ENCODE measurements at regions not wholly inside any gene's neighbourhood (a gene's known extent, or its start where the extent isn't known, plus 50 kb on each side); places are given as distances from the start of the nearest gene placed in this dataset.

- DNase-seq, result no peak
Observed at GRCh38 chr5:92912283-92912682, 668.7 kb downstream of the NR2F1-AS1 start.

- no peak for DNase-seq
Observed at GRCh38 chr5:92911851-92912250, 669.2 kb downstream of the NR2F1-AS1 start.

GRCh38 chr5:92911293-92911692 lies 669.7 kb downstream of the NR2F1-AS1 start:
- DNase-seq, result no peak

DNA sequence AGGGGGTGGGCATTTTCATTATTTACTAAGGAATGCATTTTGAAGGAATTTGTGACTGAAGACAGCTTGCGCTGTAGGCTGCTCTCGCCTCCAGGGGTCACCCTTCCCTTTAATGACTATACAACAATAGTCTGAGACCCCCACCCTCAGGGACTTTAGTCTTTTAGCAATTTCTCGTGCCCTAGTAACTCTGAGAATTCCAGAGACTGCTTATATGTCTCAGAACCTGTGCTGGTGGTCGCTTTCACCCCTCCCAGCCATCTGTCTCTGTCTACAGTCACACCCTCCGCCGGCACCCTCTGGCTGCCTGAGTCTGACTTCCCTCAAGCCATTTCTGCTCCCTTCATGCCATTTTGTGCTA lies 671.4 kb downstream of the NR2F1-AS1 start:
- DNase-seq, result no peak

DNA sequence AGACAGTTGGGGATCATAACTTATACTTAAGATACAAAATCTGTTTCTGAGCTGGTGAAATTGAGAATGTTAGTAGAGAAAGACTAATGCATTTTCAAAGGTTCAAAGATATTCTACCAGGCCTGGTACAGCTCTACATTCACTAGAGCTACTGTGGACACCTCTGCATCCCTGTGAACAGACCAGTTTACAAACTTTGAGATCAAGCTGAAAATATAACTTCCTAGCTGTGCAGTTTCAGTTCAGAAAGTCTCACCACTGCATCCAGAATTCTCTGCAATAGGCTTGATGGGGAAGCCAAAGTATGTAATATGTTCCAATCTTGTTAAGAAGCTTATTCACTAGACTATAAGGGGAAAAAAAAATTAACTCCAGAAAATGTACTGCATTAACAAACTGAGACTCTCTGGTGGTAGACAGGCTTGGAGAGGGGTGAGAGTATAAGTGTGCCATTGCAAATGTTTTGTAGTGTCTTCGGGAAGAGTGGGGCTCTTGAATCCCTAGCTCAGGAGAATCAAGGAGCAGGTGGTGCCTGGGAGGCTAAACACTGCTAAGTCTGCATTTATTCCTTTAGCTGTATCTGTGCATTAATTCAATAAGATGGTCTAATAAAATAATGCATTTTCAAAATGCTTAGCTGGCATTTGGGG lies 671.9 kb downstream of the NR2F1-AS1 start:
- DNase-seq, result no peak

DNA sequence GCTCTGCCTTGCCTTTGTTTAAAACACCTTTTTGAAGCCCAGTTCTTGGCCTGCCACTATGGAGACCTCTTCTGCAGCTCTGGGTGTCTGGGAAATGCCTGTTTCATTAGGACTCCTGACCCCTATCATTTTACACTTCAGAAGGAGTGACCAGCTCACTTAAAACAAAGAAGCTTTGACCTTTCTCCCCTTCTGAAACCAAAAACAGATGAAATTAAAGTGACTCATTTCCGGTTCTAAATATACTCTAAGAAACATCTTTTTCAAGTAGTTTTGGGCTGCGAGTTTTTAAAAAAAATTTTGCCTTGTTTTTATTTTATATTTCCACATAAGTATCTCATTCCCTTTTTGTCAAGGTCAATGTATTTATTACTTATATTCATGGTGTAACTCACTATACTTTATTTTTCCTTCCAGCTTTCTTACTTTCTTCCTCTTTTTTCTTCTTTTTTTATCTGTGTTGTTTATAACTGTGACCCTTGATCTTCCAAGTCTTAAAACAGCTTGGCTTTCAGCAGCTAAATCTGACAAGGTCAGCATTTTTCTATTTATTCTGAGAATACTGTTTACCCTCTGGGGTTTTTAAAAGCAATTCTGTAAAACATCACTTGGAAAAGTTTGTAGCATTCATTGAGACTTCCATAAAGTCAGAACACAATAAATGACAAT lies 672.9 kb downstream of the NR2F1-AS1 start:
- no peak for DNase-seq

GRCh38 chr5:92906798-92907376 lies 674.1 kb downstream of the NR2F1-AS1 start:
- DNase-seq, result no peak

- DNase-seq, result no peak
Observed at GRCh38 chr5:92904021-92904420, 677.0 kb downstream of the NR2F1-AS1 start.

GRCh38 chr5:92899611-92900010 lies 681.4 kb downstream of the NR2F1-AS1 start:
- DNase-seq, result no peak

GRCh38 chr5:92896722-92897121 lies 684.3 kb downstream of the NR2F1-AS1 start:
- no peak for DNase-seq

DNA sequence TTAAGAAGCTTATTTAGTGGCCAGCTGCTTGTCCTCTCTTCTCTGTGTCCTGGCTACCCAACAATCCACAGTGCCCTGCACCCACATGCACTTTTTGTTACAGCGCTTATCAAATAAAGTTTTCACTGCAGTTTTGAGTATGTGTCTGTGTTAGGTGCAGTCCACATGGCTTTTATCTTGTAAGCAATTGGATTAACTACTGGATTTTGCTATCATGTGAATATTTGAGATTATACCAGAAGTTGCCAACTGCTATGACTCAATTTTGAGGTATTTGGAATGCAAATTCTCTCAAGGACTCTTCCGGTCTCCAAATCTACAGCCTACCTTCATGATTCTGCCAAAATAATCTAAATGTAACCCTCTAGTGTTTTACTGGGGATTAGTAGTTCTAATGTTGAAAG lies 690.2 kb downstream of the NR2F1-AS1 start:
- no peak for DNase-seq

GRCh38 chr5:92889140-92889539 lies 691.9 kb downstream of the NR2F1-AS1 start:
- no peak for DNase-seq

GRCh38 chr5:92887254-92887653 lies 693.8 kb downstream of the NR2F1-AS1 start:
- DNase-seq, result no peak

GRCh38 chr5:92886751-92887150 lies 694.3 kb downstream of the NR2F1-AS1 start:
- DNase-seq, result no peak

DNA sequence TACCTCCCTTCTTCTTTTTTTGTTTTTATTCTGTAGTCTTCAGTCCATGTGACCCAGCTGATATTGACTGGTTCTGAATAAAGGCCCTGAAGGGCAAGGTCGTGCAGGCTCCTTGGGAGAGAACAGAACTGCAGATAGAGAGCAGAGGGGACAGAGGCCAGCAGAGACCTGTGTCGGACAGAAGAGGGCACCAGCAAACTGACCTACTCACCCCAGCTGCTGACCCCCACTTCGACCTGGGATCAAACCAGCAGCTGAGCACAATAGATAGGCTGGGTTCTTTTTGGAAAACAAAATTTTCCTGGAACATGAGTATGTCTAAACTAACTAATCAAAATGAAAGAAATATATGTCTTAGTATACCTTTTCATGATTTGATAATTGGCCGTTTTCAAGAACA lies 695.1 kb downstream of the NR2F1-AS1 start:
- DNase-seq, result no peak

DNA sequence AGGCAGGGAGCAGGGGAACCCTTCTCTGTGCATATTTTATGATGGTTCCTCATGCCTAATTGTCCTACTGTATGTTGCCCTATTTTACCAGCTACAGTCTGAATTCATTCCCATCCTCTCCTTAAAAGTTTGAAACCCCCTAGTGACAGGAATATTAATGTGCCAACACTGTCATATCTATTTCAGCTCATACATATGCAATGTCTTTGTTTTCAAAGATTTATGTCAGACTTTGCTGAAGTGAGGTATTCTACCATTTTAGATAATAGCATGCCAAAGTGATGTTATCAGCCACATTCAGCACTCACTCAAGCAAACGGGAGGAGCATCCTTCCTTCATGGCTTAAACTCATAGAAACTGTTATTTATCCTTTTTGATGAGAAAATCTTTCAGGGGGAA lies 696.5 kb downstream of the NR2F1-AS1 start:
- DNase-seq, result no peak

DNA sequence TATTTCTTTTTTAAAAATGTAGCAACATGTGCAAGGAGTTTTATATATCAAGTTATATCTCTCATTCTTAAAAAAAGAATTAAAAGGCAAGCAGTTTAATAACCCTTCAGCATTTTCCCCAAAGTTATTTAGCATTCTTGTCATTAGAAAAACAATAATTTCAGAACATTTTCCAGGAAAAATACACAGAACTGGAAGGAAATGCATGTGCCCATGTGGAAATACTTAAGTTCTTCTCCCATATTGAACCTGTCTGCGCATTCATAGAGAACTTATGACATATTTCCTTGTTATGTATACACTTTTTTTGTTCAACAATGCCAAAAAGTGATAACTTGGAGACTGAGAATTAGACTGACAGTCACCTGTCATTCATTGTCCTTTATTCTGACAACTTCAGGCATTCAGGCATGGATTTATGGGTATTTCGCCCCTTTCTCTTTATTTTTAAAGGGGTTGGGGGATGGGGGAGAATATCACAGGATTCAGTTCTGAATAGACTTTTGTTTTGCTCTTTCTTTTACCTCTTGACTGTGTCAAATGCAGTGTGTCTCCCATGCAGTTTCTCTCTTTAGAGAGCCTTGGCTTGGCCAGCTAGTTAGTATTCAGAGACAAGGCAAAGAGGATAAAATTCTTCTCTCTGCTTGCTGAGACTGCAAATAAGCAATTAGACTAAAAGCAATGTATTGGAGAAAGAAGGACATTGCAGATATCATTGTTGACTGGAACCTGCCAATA lies 701.0 kb downstream of the NR2F1-AS1 start:
- DNase-seq, result no peak

GRCh38 chr5:92874790-92875189 lies 706.2 kb downstream of the NR2F1-AS1 start:
- DNase-seq, result no peak

DNA sequence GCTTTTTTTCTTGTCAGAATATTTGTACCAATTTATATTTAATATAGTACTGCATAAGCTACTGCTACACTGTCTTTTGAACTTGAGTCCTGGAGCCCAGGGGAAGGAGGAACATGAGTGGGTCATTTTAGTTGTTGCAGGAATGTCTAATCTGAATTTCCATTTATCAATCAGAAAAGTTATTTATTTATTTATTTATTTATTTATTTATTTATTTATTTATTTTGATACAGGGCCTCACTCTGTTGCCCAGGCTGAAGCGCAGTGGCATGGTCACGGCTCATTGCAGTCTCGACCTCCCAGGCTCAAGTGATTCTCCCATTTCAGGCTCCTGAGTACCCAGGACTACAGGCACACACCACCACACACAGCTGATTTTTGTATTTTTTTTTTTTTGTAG lies 712.6 kb downstream of the NR2F1-AS1 start:
- no peak for DNase-seq

- DNase-seq, result no peak
Observed at GRCh38 chr5:92864591-92864990, 716.4 kb downstream of the NR2F1-AS1 start.

GRCh38 chr5:92863666-92864065 lies 717.4 kb downstream of the NR2F1-AS1 start:
- DNase-seq, result no peak

DNA sequence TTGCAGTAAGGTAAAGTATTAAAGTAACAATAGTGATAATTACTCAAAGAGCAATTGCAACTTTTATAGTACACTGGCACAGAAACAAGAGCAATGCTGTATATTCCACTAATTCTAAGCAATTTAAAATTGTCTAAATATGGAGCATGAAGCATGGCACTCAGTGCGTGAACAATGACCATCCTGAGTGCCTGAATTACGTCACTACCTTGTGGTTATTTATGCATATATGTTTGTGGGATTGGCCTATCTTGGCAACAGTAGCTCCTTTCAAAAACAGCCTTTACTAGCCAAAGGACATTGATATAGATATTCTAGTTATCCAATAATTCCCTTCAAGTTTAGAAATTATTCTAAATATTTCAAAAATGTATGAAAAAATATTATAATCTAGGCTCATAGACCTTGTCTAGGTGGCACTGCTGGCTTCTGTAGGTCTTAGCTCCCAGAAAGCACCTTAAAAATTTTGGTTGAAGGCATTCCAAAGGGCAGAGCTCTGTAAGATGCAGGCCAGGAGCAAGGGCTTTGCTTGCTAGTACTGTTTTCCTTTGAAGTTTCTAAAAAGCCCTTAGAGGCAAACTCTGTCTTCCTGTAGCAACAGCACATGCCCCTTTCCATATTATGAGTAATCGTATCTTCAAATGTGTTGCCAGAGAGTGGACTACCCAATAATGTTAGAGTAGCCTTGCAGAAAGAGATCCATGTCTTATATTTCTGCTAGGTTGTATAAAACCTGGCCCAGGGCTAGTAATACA lies 719.3 kb downstream of the NR2F1-AS1 start:
- DNase-seq, result no peak

DNA sequence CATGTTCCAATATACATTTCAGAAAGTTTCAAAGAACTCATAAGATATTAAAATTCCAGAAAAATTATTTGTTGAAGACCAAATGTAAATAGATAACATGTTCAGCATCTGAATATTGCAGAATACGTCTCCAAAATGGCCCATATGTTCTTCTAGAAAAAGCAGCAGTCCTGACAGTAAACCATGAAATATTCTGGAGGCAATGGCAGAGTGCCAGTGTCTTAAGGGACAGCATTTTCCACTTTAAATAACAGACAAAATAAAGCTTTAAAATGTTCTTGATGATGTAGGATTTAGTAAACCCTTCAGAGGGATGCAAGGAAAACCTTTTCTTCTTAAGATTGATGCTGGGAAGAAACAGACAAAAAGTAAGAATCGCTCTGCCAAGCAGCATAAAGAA lies 721.0 kb downstream of the NR2F1-AS1 start:
- no peak for DNase-seq
